HEK293 (cell line): ENCODE measurements at regions not wholly inside any gene's neighbourhood (a gene's known extent, or its start where the extent isn't known, plus 50 kb on each side); places are given as distances from the start of the nearest gene placed in this dataset.
A peak's percentile ranks its signal among the peaks of the same experiment; 100 is the strongest.

Experiments
- CTCF ChIA-PET: fragments of 350-600 bp; formaldehyde crosslinking; extraction: SDS; loops from one replicate; lab custom pipeline; 2021; ENCODE audit warnings: antibody characterized with exemption; lab: Yijun Ruan, JAX
- POLR2A ChIA-PET: fragments of 300-600 bp; formaldehyde crosslinking; extraction: SDS; loops from one replicate; lab custom pipeline; 2020; ENCODE audit warnings: antibody characterized with exemption, inconsistent platforms; lab: Yijun Ruan, JAX
- H3K27ac ChIP-seq: fragments of 200-500 bp; sonication (Bioruptor generic); 2 replicates; pipeline ENCODE4 v1.5.1; 2014; ENCODE audit warnings: low read depth, low read length, control low read depth, inconsistent platforms; ENCODE audit errors: extremely low read depth
- H3K36me3 ChIP-seq, 2 experiments: fragments of 200-500 bp in 1 of 2; sonication (Bioruptor generic) in 1 of 2; 1 replicate in 1 of 2; 2 replicates in 1 of 2; pipeline ENCODE4 v1.5.1; 2014 to 2017; ENCODE audit warnings: inconsistent platforms in 2 of 2, low read length in 2 of 2; ENCODE audit not compliant: control insufficient read depth in 2 of 2, insufficient read depth in 1 of 2
- H3K4me1 ChIP-seq: fragments of 200-500 bp; sonication (Bioruptor generic); 2 replicates; pipeline ENCODE4 v1.5.1; 2014; ENCODE audit warnings: mild to moderate bottlenecking, low read length, inconsistent platforms; ENCODE audit not compliant: control insufficient read depth, insufficient read depth
- H3K4me3 ChIP-seq: 2 replicates; pipeline ENCODE4 v1.5.1; 2011; ENCODE audit warnings: low read depth, mild to moderate bottlenecking, control low read depth, low read length, moderate library complexity
- H3K9me3 ChIP-seq: fragments of 200-500 bp; sonication (Bioruptor generic); 2 replicates; pipeline ENCODE4 v1.5.1; 2014; ENCODE audit warnings: low read depth, low read length, inconsistent platforms; ENCODE audit not compliant: control insufficient read depth, insufficient read depth
- EGR2 ChIP-seq: fragments of 450-650 bp; formaldehyde crosslinking; IDR thresholded peaks from 2 replicates; pipeline ENCODE4 v1.5.1; 2016; ENCODE audit warnings: low read depth, missing biosample characterization, missing genetic modification characterization
- INSM2 ChIP-seq: fragments of 450-650 bp; formaldehyde crosslinking; IDR thresholded peaks from 2 replicates; pipeline ENCODE4 v1.5.1; 2016; ENCODE audit warnings: missing biosample characterization, missing genetic modification characterization
- PBX3 ChIP-seq: sonication (generic); formaldehyde crosslinking; IDR thresholded peaks from 2 replicates; pipeline ENCODE4 v1.8.1; 2022; ENCODE audit warnings: mild to moderate bottlenecking, moderate library complexity, missing genetic modification reagents
- SALL2 ChIP-seq: fragments of 450-650 bp; formaldehyde crosslinking; IDR thresholded peaks from 2 replicates; pipeline ENCODE4 v1.5.0; 2017; ENCODE audit warnings: missing biosample characterization, mild to moderate bottlenecking, missing genetic modification characterization, borderline replicate concordance
- WT1 ChIP-seq: fragments of 450-650 bp; formaldehyde crosslinking; IDR thresholded peaks from 2 replicates; pipeline ENCODE4 v1.5.1; 2016; ENCODE audit warnings: missing biosample characterization, missing genetic modification characterization
- ZNF10 ChIP-seq: fragments of 450-650 bp; formaldehyde crosslinking; IDR thresholded peaks from 2 replicates; pipeline ENCODE4 v1.5.1; 2017; ENCODE audit warnings: missing biosample characterization, missing genetic modification characterization
- ZNF121 ChIP-seq: fragments of 450-650 bp; formaldehyde crosslinking; IDR thresholded peaks from 2 replicates; pipeline ENCODE4 v1.5.1; 2016; ENCODE audit warnings: missing biosample characterization, missing genetic modification characterization
- ZNF133 ChIP-seq: fragments of 450-650 bp; formaldehyde crosslinking; IDR thresholded peaks from 2 replicates; pipeline ENCODE4 v1.5.1; 2016; ENCODE audit warnings: missing biosample characterization, missing genetic modification characterization
- ZNF157 ChIP-seq: fragments of 450-650 bp; formaldehyde crosslinking; IDR thresholded peaks from 2 replicates; pipeline ENCODE4 v1.5.1; 2016; ENCODE audit warnings: missing biosample characterization, missing genetic modification characterization
- ZNF23 ChIP-seq: fragments of 450-650 bp; formaldehyde crosslinking; IDR thresholded peaks from 2 replicates; pipeline ENCODE4 v1.5.1; 2016; ENCODE audit warnings: missing biosample characterization, missing genetic modification characterization, borderline replicate concordance
- ZNF501 ChIP-seq: fragments of 450-650 bp; formaldehyde crosslinking; IDR thresholded peaks from 2 replicates; pipeline ENCODE4 v1.5.1; 2016; ENCODE audit warnings: missing biosample characterization, missing genetic modification characterization
- ZNF549 ChIP-seq: fragments of 450-650 bp; IDR thresholded peaks from 2 replicates; pipeline ENCODE4 v1.5.1; 2018; ENCODE audit warnings: missing biosample characterization, missing genetic modification characterization, mild to moderate bottlenecking, inconsistent platforms, moderate library complexity
- ZNF596 ChIP-seq: fragments of 450-650 bp; IDR thresholded peaks from 2 replicates; pipeline ENCODE4 v1.5.0; 2018; ENCODE audit warnings: missing biosample characterization, mild to moderate bottlenecking, missing genetic modification characterization, moderate library complexity
- ZSCAN30 ChIP-seq: fragments of 450-650 bp; IDR thresholded peaks from 2 replicates; pipeline ENCODE4 v1.5.1; 2018; ENCODE audit warnings: missing biosample characterization, mild to moderate bottlenecking, missing genetic modification characterization, moderate library complexity
- TF ChIP-seq, protein P1 (sequence below): fragments of 450-650 bp; formaldehyde crosslinking; IDR thresholded peaks from 2 replicates; pipeline ENCODE4 v1.5.1; 2016; ENCODE audit warnings: missing biosample characterization, missing genetic modification characterization, borderline replicate concordance
- TF ChIP-seq, protein P2 (sequence below): fragments of 450-650 bp; formaldehyde crosslinking; IDR thresholded peaks from 2 replicates; pipeline ENCODE4 v1.5.1; 2016; ENCODE audit warnings: missing biosample characterization, missing genetic modification characterization

GRCh38 chr4:19659101-19659500 lies 592.6 kb upstream of the SLIT2 start:
- TF ChIP-seq ZNF133 (0 out of 2 replicates have a peak, but pooled peaks have one; percentile 19), ZNF121 (tag by site-specific recombination) (no peak)
- CTCF ChIA-PET, result interaction anchor here (0.6 to 0.7 kb wide), 2 partner anchors 59 to 77 kb away, joined by 3 read pairs; no protein-coding TSS in a partner anchor
- POLR2A ChIA-PET, result no interaction called here

DNA sequence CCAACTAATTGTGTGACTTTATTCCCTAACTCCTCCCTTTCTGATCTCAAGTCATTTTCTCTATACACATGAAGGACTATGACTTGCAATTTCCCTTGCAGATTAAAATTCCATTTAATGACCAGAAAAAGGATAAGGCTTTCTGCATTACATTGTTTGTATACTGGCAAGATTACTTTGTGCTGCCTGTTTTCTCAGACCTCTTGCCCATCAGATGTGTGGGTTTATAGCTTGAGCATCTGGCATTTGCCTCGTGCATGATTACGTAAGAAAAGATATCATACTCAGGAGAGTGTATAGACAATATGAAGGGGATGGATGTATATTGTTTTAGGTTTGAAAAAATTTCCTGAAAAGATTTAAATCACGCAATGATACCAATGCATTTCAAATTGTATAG lies 593.8 kb upstream of the SLIT2 start:
- POLR2A ChIA-PET, result no interaction called here
- H3K27ac ChIP-seq, result no peak overlapping the region
- TF ChIP-seq, protein P1, sequence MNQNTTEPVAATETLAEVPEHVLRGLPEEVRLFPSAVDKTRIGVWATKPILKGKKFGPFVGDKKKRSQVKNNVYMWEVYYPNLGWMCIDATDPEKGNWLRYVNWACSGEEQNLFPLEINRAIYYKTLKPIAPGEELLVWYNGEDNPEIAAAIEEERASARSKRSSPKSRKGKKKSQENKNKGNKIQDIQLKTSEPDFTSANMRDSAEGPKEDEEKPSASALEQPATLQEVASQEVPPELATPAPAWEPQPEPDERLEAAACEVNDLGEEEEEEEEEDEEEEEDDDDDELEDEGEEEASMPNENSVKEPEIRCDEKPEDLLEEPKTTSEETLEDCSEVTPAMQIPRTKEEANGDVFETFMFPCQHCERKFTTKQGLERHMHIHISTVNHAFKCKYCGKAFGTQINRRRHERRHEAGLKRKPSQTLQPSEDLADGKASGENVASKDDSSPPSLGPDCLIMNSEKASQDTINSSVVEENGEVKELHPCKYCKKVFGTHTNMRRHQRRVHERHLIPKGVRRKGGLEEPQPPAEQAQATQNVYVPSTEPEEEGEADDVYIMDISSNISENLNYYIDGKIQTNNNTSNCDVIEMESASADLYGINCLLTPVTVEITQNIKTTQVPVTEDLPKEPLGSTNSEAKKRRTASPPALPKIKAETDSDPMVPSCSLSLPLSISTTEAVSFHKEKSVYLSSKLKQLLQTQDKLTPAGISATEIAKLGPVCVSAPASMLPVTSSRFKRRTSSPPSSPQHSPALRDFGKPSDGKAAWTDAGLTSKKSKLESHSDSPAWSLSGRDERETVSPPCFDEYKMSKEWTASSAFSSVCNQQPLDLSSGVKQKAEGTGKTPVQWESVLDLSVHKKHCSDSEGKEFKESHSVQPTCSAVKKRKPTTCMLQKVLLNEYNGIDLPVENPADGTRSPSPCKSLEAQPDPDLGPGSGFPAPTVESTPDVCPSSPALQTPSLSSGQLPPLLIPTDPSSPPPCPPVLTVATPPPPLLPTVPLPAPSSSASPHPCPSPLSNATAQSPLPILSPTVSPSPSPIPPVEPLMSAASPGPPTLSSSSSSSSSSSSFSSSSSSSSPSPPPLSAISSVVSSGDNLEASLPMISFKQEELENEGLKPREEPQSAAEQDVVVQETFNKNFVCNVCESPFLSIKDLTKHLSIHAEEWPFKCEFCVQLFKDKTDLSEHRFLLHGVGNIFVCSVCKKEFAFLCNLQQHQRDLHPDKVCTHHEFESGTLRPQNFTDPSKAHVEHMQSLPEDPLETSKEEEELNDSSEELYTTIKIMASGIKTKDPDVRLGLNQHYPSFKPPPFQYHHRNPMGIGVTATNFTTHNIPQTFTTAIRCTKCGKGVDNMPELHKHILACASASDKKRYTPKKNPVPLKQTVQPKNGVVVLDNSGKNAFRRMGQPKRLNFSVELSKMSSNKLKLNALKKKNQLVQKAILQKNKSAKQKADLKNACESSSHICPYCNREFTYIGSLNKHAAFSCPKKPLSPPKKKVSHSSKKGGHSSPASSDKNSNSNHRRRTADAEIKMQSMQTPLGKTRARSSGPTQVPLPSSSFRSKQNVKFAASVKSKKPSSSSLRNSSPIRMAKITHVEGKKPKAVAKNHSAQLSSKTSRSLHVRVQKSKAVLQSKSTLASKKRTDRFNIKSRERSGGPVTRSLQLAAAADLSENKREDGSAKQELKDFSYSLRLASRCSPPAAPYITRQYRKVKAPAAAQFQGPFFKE, result no peak
- TF ChIP-seq SALL2 (tag by site-specific recombination) (no peak), ZSCAN30 (no peak), ZNF501 (tag by site-specific recombination) (no peak), PBX3 (CRISPR knock-in tag) (no peak), WT1 (tag by site-specific recombination) (no peak), ZNF23 (tag by site-specific recombination) (no peak), INSM2 (no peak), ZNF157 (tag by site-specific recombination) (no peak), ZNF549 (tag by site-specific recombination) (no peak), ZNF10 (tag by site-specific recombination) (no peak), EGR2 (tag by site-specific recombination) (no peak), ZNF596 (tag by site-specific recombination) (no peak)
- TF ChIP-seq, protein P2, sequence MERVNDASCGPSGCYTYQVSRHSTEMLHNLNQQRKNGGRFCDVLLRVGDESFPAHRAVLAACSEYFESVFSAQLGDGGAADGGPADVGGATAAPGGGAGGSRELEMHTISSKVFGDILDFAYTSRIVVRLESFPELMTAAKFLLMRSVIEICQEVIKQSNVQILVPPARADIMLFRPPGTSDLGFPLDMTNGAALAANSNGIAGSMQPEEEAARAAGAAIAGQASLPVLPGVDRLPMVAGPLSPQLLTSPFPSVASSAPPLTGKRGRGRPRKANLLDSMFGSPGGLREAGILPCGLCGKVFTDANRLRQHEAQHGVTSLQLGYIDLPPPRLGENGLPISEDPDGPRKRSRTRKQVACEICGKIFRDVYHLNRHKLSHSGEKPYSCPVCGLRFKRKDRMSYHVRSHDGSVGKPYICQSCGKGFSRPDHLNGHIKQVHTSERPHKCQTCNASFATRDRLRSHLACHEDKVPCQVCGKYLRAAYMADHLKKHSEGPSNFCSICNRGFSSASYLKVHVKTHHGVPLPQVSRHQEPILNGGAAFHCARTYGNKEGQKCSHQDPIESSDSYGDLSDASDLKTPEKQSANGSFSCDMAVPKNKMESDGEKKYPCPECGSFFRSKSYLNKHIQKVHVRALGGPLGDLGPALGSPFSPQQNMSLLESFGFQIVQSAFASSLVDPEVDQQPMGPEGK, result no peak
- TF ChIP-seq, all 188 proteins: peak for 0
- CTCF ChIA-PET, result no interaction called here
- H3K36me3 ChIP-seq, result no peaks in the 10 kb centered on the region
- no peaks in the 10 kb centered on the region for H3K4me1 ChIP-seq
- no peak overlapping the region for H3K4me3 ChIP-seq
- no peaks in the 10 kb centered on the region for H3K9me3 ChIP-seq

More at GRCh38 chr4:19659101-19659500, 592.6 kb upstream of the SLIT2 start:
- no peaks in the 10 kb centered on the region for H3K9me3 ChIP-seq
- H3K36me3 ChIP-seq, result no peaks in the 10 kb centered on the region
- no peak overlapping the region for H3K27ac ChIP-seq
- H3K4me1 ChIP-seq, result no peaks in the 10 kb centered on the region
- H3K4me3 ChIP-seq, result no peak overlapping the region
